GM18861 (cell line): ENCODE measurements at regions not wholly inside any gene's neighbourhood (a gene's known extent, or its start where the extent isn't known, plus 50 kb on each side); places are given as distances from the start of the nearest gene placed in this dataset.
"Not testable (repeated sequence)": the region's sequence is repeated elsewhere in the genome, so short reads cannot be mapped to it uniquely, and the experiment has no call there.

ENCODE experiments used
- ATAC-seq: cut with Tn5 transposase; IDR thresholded peaks from one replicate; pipeline ENCODE4 v1.9.1; 2021; ENCODE audit not compliant: unreplicated experiment

GRCh38 chr1:94362466-94363058, 55.6 kb upstream of the ABCD3 start:
- no peak for ATAC-seq

- no peak for ATAC-seq
Observed at GRCh38 chr1:94358630-94359599, 59.3 kb upstream of the ABCD3 start.

GRCh38 chr1:94357661-94358060, 60.5 kb upstream of the ABCD3 start:
- ATAC-seq = no peak

- ATAC-seq = no peak
Observed at GRCh38 chr1:94355485-94355980, 62.7 kb upstream of the ABCD3 start.

GRCh38 chr1:94351481-94351880, 66.7 kb upstream of the ABCD3 start:
- no peak for ATAC-seq

GRCh38 chr1:94350350-94350924, 67.8 kb upstream of the ABCD3 start:
- ATAC-seq = no peak

- ATAC-seq = no peak
Observed at GRCh38 chr1:94349853-94350252, 68.3 kb upstream of the ABCD3 start.

- ATAC-seq = not testable (repeated sequence)
Observed at GRCh38 chr1:94348386-94348785, 69.8 kb upstream of the ABCD3 start.

- ATAC-seq = no peak
Observed at GRCh38 chr1:94345148-94345721, 73.0 kb upstream of the ABCD3 start.

GRCh38 chr1:94342416-94342815, 75.8 kb upstream of the ABCD3 start:
- no peak for ATAC-seq

GRCh38 chr1:94339206-94339927, 78.8 kb upstream of the ABCD3 start:
- no peak for ATAC-seq

- no peak for ATAC-seq
Observed at GRCh38 chr1:94336991-94337390, 81.2 kb upstream of the ABCD3 start.

- ATAC-seq = peak; percentile 48
Observed at GRCh38 chr1:94335950-94336349, 82.2 kb upstream of the ABCD3 start.

- no peak for ATAC-seq
Observed at GRCh38 chr1:94335447-94335846, 82.7 kb upstream of the ABCD3 start.

GRCh38 chr1:94334764-94335163, 83.4 kb upstream of the ABCD3 start:
- ATAC-seq = no peak

GRCh38 chr1:94332952-94333351, 85.2 kb upstream of the ABCD3 start:
- ATAC-seq = no peak

GRCh38 chr1:94332516-94332915, 85.7 kb upstream of the ABCD3 start:
- ATAC-seq = no peak

GRCh38 chr1:94329986-94330385, 88.2 kb upstream of the ABCD3 start:
- ATAC-seq = no peak

- no peak for ATAC-seq
Observed at GRCh38 chr1:94329276-94329675, 88.9 kb upstream of the ABCD3 start.

- no peak for ATAC-seq
Observed at GRCh38 chr1:94327001-94327690, 89.8 kb upstream of the ARHGAP29 start.
